HepG2 (cell line): ENCODE measurements at regions not wholly inside any gene's neighbourhood (a gene's known extent, or its start where the extent isn't known, plus 50 kb on each side); places are given as distances from the start of the nearest gene placed in this dataset.

Source experiments
- ATAC-seq: fragments of 200-7000 bp; cut with Tn5 transposase; 3 replicates; pipeline ENCODE4 v1.9.1; 2020; ENCODE audit warnings: mild to moderate bottlenecking, moderate library complexity
- BruUV-seq: library from RNA; stranded (reverse); fragments of 400-500 nt; replicated peaks from 2 replicates; lab custom pipeline; 2021; lab: Mats Ljungman, UMichigan
- CTCF ChIA-PET: fragments of 300-600 bp; formaldehyde crosslinking; extraction: SDS; loops from one replicate; lab custom pipeline; 2021; ENCODE audit warnings: low total read pairs, inconsistent platforms, low intra/inter-chr PET ratio; lab: Yijun Ruan, JAX
- POLR2A ChIA-PET: fragments of 350-600 bp; sonication (Branson Sonifier 250); formaldehyde crosslinking; loops from one replicate; lab custom pipeline; 2020; ENCODE audit warnings: antibody characterized with exemption, inconsistent platforms; lab: Yijun Ruan, JAX
- DNase-seq: peaks from one replicate; pipeline ENCODE4 v3.0.0-alpha.2; 2015; ENCODE audit warnings: low spot score
- FAIRE-seq: peaks from 3 replicates; lab custom pipeline; 2011; peaks lifted over from hg19 to GRCh38; lab: Jason Lieb, UNC
- H2AFZ ChIP-seq: one replicate; pipeline ENCODE4 v1.6.1; 2011; ENCODE audit warnings: low read length, inconsistent platforms
- H3K27ac ChIP-seq: fragments of 300-600 bp; 3 replicates; pipeline ENCODE4 v1.8.0; 2011; ENCODE audit warnings: mixed run types, mild to moderate bottlenecking, mixed read lengths, low read length, inconsistent platforms; ENCODE audit not compliant: insufficient read depth; ENCODE audit errors: extremely low read length
- H3K27me3 ChIP-seq, 2 experiments: fragments of 200-600 bp in 1 of 2; 2 replicates in 1 of 2; 3 replicates in 1 of 2; pipeline versions ENCODE4 v1.6.0 to v1.8.0; 2011; ENCODE audit warnings: low read length in 2 of 2, mild to moderate bottlenecking in 2 of 2, moderate library complexity in 2 of 2, inconsistent platforms in 1 of 2; ENCODE audit not compliant: insufficient read depth in 2 of 2, control insufficient read depth in 1 of 2
- H3K36me3 ChIP-seq, 2 experiments: fragments of 200-600 bp in 1 of 2; replicated peaks in 1 of 2; 2 replicates in 1 of 2; 3 replicates in 1 of 2; pipeline versions ENCODE4 v1.5.1 to v1.8.0; 2011; ENCODE audit warnings: low read length in 2 of 2, inconsistent platforms in 1 of 2; ENCODE audit not compliant: insufficient read depth in 2 of 2, control insufficient read depth in 1 of 2
- H3K4me1 ChIP-seq: 2 replicates; pipeline ENCODE4 v1.5.1; 2012; ENCODE audit warnings: low read length, inconsistent platforms; ENCODE audit not compliant: insufficient read depth
- H3K4me2 ChIP-seq: 2 replicates; pipeline ENCODE4 v1.6.0; 2011; ENCODE audit warnings: low read depth, low read length, inconsistent platforms
- H3K4me3 ChIP-seq, 3 experiments: fragments of 200-600 bp in 1 of 3; sonication (generic), shearing (Covaris generic) in 1 of 3; replicated peaks in 1 of 3; 2 replicates each; pipeline ENCODE4 v1.5.1; 2011 to 2016; ENCODE audit warnings: low read length in 3 of 3, inconsistent platforms in 2 of 3, low read depth in 2 of 3, mild to moderate bottlenecking in 2 of 3, control low read depth in 1 of 3, mixed read lengths in 1 of 3; ENCODE audit not compliant: insufficient read depth in 1 of 3
- H3K79me2 ChIP-seq: one replicate; pipeline ENCODE4 v1.6.1; 2011; ENCODE audit warnings: low read length, inconsistent platforms; ENCODE audit not compliant: insufficient read depth
- H3K9ac ChIP-seq: 2 replicates; pipeline ENCODE4 v1.6.0; 2011; ENCODE audit warnings: mild to moderate bottlenecking, low read depth, low read length, inconsistent platforms; ENCODE audit not compliant: insufficient read depth
- H3K9me3 ChIP-seq: 2 replicates; pipeline ENCODE4 v1.5.1; 2012; ENCODE audit warnings: mild to moderate bottlenecking, low read length
- H4K20me1 ChIP-seq: 2 replicates; pipeline ENCODE4 v1.6.0; 2011; ENCODE audit warnings: inconsistent platforms, mild to moderate bottlenecking, low read length, moderate library complexity; ENCODE audit not compliant: insufficient read depth
- ATF2 ChIP-seq: sonication (generic); formaldehyde crosslinking; IDR thresholded peaks from 2 replicates; pipeline ENCODE4 v1.4.0; 2020; ENCODE audit warnings: missing genetic modification reagents
- CC2D1A ChIP-seq: sonication (generic); formaldehyde crosslinking; IDR thresholded peaks from 2 replicates; pipeline ENCODE4 v1.8.1; 2023; ENCODE audit warnings: mild to moderate bottlenecking, missing genetic modification reagents
- DR1 ChIP-seq: sonication (generic); formaldehyde crosslinking; IDR thresholded peaks from 2 replicates; pipeline ENCODE4 v1.8.0; 2021; ENCODE audit warnings: mild to moderate bottlenecking, missing genetic modification reagents, inconsistent platforms
- HOXD1 ChIP-seq: sonication (generic); formaldehyde crosslinking; IDR thresholded peaks from 2 replicates; pipeline ENCODE4 v1.5.0; 2020; ENCODE audit warnings: missing genetic modification reagents
- KLF15 ChIP-seq: sonication (generic); formaldehyde crosslinking; IDR thresholded peaks from 2 replicates; pipeline ENCODE4 v1.8.1; 2023; ENCODE audit warnings: borderline replicate concordance, mild to moderate bottlenecking, inconsistent platforms, missing genetic modification reagents, mixed read lengths
- MAFF ChIP-seq: IDR thresholded peaks from 2 replicates; pipeline ENCODE4 v1.6.1; 2011; ENCODE audit warnings: low read depth, low read length, improper control_type of control experiment
- MAFK ChIP-seq, 2 experiments: IDR thresholded peaks in 1 of 2; conservative IDR thresholded peaks in 1 of 2; 2 replicates each; pipeline ENCODE4 v1.6.1; 2011; ENCODE audit warnings: improper control_type of control experiment in 2 of 2, low read length in 2 of 2
- MED1 ChIP-seq: sonication (generic); formaldehyde crosslinking; IDR thresholded peaks from 2 replicates; pipeline ENCODE4 v1.4.0; 2020; ENCODE audit warnings: missing genetic modification reagents
- PREB ChIP-seq: sonication (generic); formaldehyde crosslinking; IDR thresholded peaks from 2 replicates; pipeline ENCODE4 v1.4.0; 2020; ENCODE audit warnings: missing genetic modification reagents
- RARA ChIP-seq: IDR thresholded peaks from 2 replicates; pipeline ENCODE4 v1.6.1; 2016; ENCODE audit warnings: missing genetic modification reagents, missing compliant biosample characterization
- SMAD1 ChIP-seq: sonication (generic); formaldehyde crosslinking; IDR thresholded peaks from 2 replicates; pipeline ENCODE4 v1.4.0; 2020; ENCODE audit warnings: missing genetic modification reagents, low read depth, mild to moderate bottlenecking, borderline replicate concordance
- ZKSCAN1 ChIP-seq: fragments of 150-350 bp; IDR thresholded peaks from 2 replicates; pipeline ENCODE4 v1.6.1; 2014; ENCODE audit warnings: low read length
- ZMYM3 ChIP-seq: sonication (generic); formaldehyde crosslinking; IDR thresholded peaks from 2 replicates; pipeline ENCODE4 v1.5.1; 2020; ENCODE audit warnings: mild to moderate bottlenecking, missing genetic modification reagents
- ZNF124 ChIP-seq: sonication (generic); formaldehyde crosslinking; IDR thresholded peaks from 2 replicates; pipeline ENCODE4 v1.4.0; 2020; ENCODE audit warnings: missing genetic modification reagents
- WGBS: methylation state at CpG from one replicate; pipeline ENCODE4 v1.1.6; 2017; ENCODE audit warnings: low lambda C conversion rate; 5-methylcytosine and 5-hydroxymethylcytosine counted together
- in situ Hi-C: cut with HindIII; loops from 2 replicates; pipeline ENCODE4 v1.10.0; 2017; ENCODE audit warnings: low pct_unique_long_range_greater_than_20kb; ENCODE audit not compliant: extremely low pct_ligation_motif_present
- intact Hi-C: fragments of 100-400 bp; cut with micrococcal nuclease; formaldehyde crosslinking; loops from one replicate; pipeline ENCODE4 v1.10.0; 2022; ENCODE audit not compliant: unreplicated experiment
- TF ChIP-seq, protein P1 (sequence below): sonication (generic); formaldehyde crosslinking; IDR thresholded peaks from 2 replicates; pipeline ENCODE4 v1.4.0; 2020; ENCODE audit warnings: missing genetic modification reagents
- TF ChIP-seq, protein P2 (sequence below): IDR thresholded peaks from 2 replicates; pipeline ENCODE4 v1.6.1; 2016

GRCh38 chr5:104372796-104373195 is 810.2 kb upstream of the NUDT12 start (continued):
- no peak for TF ChIP-seq RARA (CRISPR knock-in tag)
- TF ChIP-seq, all 625 proteins: peak for 0

DNA sequence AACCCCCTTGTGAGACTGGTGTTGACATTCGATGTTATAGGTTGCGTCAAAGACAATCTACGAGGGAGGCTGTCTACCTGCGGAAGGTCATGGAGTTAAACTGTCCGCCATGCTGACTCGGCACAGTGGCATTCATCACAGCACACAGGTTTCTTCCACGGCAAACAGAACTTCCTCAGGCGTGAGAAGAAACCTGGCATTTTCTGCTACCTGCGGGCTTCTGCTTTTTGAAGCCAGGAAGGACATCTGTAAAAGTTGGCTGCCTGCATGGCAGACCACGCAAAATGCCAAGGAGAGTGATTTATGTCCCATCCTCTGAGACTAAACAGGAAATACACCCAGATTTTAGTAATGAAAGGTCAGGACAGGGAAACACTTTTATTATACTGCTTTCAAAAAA is 809.8 kb upstream of the NUDT12 start:
- intact Hi-C loops = no loop called here
- Histone ChIP-seq H3K79me2 (no peaks in the 10 kb centered on the region), H4K20me1 (no peaks in the 10 kb centered on the region), H3K4me2 (no peak overlapping the region), H3K27me3 (no peaks in the 10 kb centered on the region), H3K4me1 (no peaks in the 10 kb centered on the region), H3K4me3 (no peak overlapping the region), H3K9me3 (no peaks in the 10 kb centered on the region), H3K27ac (no peak overlapping the region), H3K36me3 (no peaks in the 10 kb centered on the region), H3K9ac (no peak overlapping the region)
- DNase-seq (no peak), ATAC-seq (no peak), FAIRE-seq (no peak)
- POLR2A ChIA-PET = no interaction called here
- WGBS = 81% methylated on average over 4 of the region's 10 CpGs
- CTCF ChIA-PET = no interaction called here
- BruUV-seq = no TSS peak
- in situ Hi-C loops = no loop called here
- TF ChIP-seq MAFK (conservative IDR thresholded peaks at IDR 0.05 in 1 of 2, IDR thresholded peaks at IDR 0.05 in 1 of 2; ENCODE audit: low read length in 2 of 2) (peak in 1 of 2 experiments; percentile 21; a peak in 1 of 4 replicates), MAFF (0 out of 2 replicates have a peak, but pooled peaks have one; percentile 7), MED1 (CRISPR knock-in tag) (no peak)
- TF ChIP-seq, all 625 proteins: peak for 2
- no peak overlapping the region for H2AFZ ChIP-seq

DNA sequence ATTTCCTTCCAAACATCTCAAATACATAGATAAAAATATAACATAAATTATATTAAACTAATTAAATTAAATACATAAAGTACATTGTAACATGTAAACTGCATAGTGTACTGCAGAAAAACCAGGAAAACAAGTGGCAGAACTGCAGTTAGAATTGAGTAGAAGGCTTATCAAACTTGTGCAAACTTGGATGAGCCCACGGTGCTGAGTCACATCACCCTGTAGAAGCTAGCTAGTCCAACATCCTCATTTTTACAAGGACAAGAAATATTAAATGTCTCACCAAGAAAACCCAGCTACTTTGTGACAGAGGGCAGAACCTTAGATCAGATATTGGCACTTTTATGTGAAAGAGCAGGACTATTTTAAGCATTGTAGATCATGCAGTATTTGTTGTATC is 807.9 kb upstream of the NUDT12 start:
- no peak overlapping the region for H3K27ac ChIP-seq
- in situ Hi-C loops = no loop called here
- H3K9ac ChIP-seq = no peak overlapping the region
- no peak overlapping the region for H3K4me2 ChIP-seq
- no peak overlapping the region for H2AFZ ChIP-seq
- ATAC-seq = no peak
- 55% methylated on average over 1 of the region's 1 CpG for WGBS
- no peak for FAIRE-seq
- BruUV-seq = no TSS peak
- DNase-seq = no peak
- no peaks in the 10 kb centered on the region for H3K4me1 ChIP-seq
- ChIA-PET POLR2A (no interaction called here), CTCF (no interaction called here)
- H3K36me3 ChIP-seq = no peaks in the 10 kb centered on the region
- no peaks in the 10 kb centered on the region for H3K79me2 ChIP-seq
- intact Hi-C loops = no loop called here
- H3K4me3 ChIP-seq = no peak overlapping the region
- no peaks in the 10 kb centered on the region for H3K27me3 ChIP-seq
- H4K20me1 ChIP-seq = no peaks in the 10 kb centered on the region
- no peaks in the 10 kb centered on the region for H3K9me3 ChIP-seq
- no peak for TF ChIP-seq HOXD1 (CRISPR knock-in tag)
- TF ChIP-seq ZMYM3 (CRISPR knock-in tag) = no peak
- TF ChIP-seq PREB (CRISPR knock-in tag) = no peak
- no peak for TF ChIP-seq ZKSCAN1
- no peak for TF ChIP-seq SMAD1 (CRISPR knock-in tag)
- TF ChIP-seq CC2D1A (CRISPR knock-in tag) = no peak
- no peak for TF ChIP-seq KLF15 (CRISPR knock-in tag)
- TF ChIP-seq ATF2 (CRISPR knock-in tag) = no peak
- TF ChIP-seq ZNF124 (CRISPR knock-in tag) = no peak
- TF ChIP-seq, protein P1, sequence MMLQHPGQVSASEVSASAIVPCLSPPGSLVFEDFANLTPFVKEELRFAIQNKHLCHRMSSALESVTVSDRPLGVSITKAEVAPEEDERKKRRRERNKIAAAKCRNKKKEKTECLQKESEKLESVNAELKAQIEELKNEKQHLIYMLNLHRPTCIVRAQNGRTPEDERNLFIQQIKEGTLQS (CRISPR knock-in tag) = no peak
- TF ChIP-seq, protein P2, sequence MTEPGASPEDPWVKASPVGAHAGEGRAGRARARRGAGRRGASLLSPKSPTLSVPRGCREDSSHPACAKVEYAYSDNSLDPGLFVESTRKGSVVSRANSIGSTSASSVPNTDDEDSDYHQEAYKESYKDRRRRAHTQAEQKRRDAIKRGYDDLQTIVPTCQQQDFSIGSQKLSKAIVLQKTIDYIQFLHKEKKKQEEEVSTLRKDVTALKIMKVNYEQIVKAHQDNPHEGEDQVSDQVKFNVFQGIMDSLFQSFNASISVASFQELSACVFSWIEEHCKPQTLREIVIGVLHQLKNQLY (CRISPR knock-in tag) = no peak
- TF ChIP-seq DR1 = no peak
